Neural progenitor cell (in vitro differentiated cells): ENCODE measurements at regions not wholly inside any gene's neighbourhood (a gene's known extent, or its start where the extent isn't known, plus 50 kb on each side); places are given as distances from the start of the nearest gene placed in this dataset.

ENCODE experiments used
- CTCF ChIP-seq: fragments of 200-600 bp; sonication (generic); IDR thresholded peaks from 2 replicates; pipeline ENCODE4 v1.5.1; 2017; ENCODE audit warnings: antibody characterized with exemption, mild to moderate bottlenecking
- EZH2 ChIP-seq: fragments of 200-600 bp; sonication (generic); IDR thresholded peaks from 2 replicates; pipeline ENCODE4 v1.6.1; 2017; ENCODE audit warnings: antibody characterized with exemption, mild to moderate bottlenecking, moderate library complexity
- EZH2phosphoT487 ChIP-seq: fragments of 200-600 bp; sonication (generic); IDR thresholded peaks from 2 replicates; pipeline ENCODE4 v1.6.1; 2017; ENCODE audit warnings: antibody characterized with exemption

- TF ChIP-seq EZH2 = no peak
- TF ChIP-seq CTCF = no peak
- no peak for TF ChIP-seq EZH2phosphoT487
Measured at GRCh38 chr4:41465146-41465761, 72.7 kb upstream of the LIMCH1 start.
